Neural crest cell (in vitro differentiated cells): ENCODE measurements at regions not wholly inside any gene's neighbourhood (a gene's known extent, or its start where the extent isn't known, plus 50 kb on each side); places are given as distances from the start of the nearest gene placed in this dataset.
"Not testable (repeated sequence)": the region's sequence is repeated elsewhere in the genome, so short reads cannot be mapped to it uniquely, and the experiment has no call there.

Experiments
- DNase-seq: peaks from one replicate; pipeline ENCODE4 v3.0.0; 2021; ENCODE audit warnings: low read depth, mixed read lengths, low spot score
- H3K27ac Mint-ChIP-seq: one replicate; pipeline ENCODE4 v1.8.0; 2021; ENCODE audit warnings: mild to moderate bottlenecking, mixed read lengths; ENCODE audit not compliant: unreplicated experiment
- H3K27me3 Mint-ChIP-seq: 2 replicates; pipeline ENCODE4 v1.8.0; 2021; ENCODE audit warnings: low read depth, mild to moderate bottlenecking, mixed read lengths
- H3K36me3 Mint-ChIP-seq: 2 replicates; pipeline ENCODE4 v1.8.0; 2021; ENCODE audit warnings: low read depth, mild to moderate bottlenecking, mixed read lengths
- H3K4me1 Mint-ChIP-seq: 2 replicates; pipeline ENCODE4 v1.8.0; 2021; ENCODE audit warnings: mixed read lengths
- H3K4me3 Mint-ChIP-seq: one replicate; pipeline ENCODE4 v1.8.0; 2021; ENCODE audit warnings: mild to moderate bottlenecking, mixed read lengths
- H3K9me3 Mint-ChIP-seq: 2 replicates; pipeline ENCODE4 v1.8.0; 2021; ENCODE audit warnings: mixed read lengths
- TF ChIP-seq, protein P1 (sequence below): fragments of 200-600 bp; sonication (generic); conservative IDR thresholded peaks from 2 replicates; pipeline ENCODE4 v1.5.0; 2021; ENCODE audit warnings: antibody characterized with exemption, mild to moderate bottlenecking

DNA sequence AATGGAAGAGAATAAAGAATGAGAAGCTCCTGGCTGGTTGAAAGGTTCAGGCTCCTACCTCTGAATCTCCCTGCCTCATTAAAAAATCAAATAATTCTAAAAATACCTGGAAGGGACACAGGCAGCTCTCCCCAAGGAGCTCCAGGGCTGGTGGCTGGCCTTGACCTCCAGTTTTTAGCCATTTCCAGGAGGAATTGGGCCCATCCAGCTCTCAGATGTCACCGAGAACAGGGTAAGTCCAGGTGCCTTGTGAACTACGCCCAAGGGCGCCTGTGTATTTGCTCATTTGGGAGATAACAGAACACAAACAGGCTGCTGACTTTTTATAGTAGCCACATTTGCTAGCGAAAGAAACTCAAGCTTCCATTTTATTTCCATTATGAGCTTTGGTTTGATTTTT, 321.0 kb upstream of the C1orf174 start:
- peaks cover 4% of the 10 kb centered on the region for H3K9me3 Mint-ChIP-seq
- H3K4me1 Mint-ChIP-seq: peaks cover 3% of the 10 kb centered on the region
- peaks cover 2% of the 10 kb centered on the region for H3K27me3 Mint-ChIP-seq
- DNase-seq: no peak
- TF ChIP-seq, protein P1, sequence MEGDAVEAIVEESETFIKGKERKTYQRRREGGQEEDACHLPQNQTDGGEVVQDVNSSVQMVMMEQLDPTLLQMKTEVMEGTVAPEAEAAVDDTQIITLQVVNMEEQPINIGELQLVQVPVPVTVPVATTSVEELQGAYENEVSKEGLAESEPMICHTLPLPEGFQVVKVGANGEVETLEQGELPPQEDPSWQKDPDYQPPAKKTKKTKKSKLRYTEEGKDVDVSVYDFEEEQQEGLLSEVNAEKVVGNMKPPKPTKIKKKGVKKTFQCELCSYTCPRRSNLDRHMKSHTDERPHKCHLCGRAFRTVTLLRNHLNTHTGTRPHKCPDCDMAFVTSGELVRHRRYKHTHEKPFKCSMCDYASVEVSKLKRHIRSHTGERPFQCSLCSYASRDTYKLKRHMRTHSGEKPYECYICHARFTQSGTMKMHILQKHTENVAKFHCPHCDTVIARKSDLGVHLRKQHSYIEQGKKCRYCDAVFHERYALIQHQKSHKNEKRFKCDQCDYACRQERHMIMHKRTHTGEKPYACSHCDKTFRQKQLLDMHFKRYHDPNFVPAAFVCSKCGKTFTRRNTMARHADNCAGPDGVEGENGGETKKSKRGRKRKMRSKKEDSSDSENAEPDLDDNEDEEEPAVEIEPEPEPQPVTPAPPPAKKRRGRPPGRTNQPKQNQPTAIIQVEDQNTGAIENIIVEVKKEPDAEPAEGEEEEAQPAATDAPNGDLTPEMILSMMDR: no peak
- H3K36me3 Mint-ChIP-seq: no peaks in the 10 kb centered on the region
- H3K4me3 Mint-ChIP-seq: no peak overlapping the region
- no peak overlapping the region for H3K27ac Mint-ChIP-seq

GRCh38 chr1:4224684-4225467, 324.8 kb upstream of the C1orf174 start:
- no peaks in the 10 kb centered on the region for H3K9me3 Mint-ChIP-seq
- H3K36me3 Mint-ChIP-seq: no peaks in the 10 kb centered on the region
- H3K27me3 Mint-ChIP-seq: peaks cover 3% of the 10 kb centered on the region
- no peak overlapping the region for H3K27ac Mint-ChIP-seq
- DNase-seq: no peak
- TF ChIP-seq, protein P1: no peak
- no peak overlapping the region for H3K4me3 Mint-ChIP-seq
- H3K4me1 Mint-ChIP-seq: peaks cover 3% of the 10 kb centered on the region

- H3K27ac Mint-ChIP-seq: no peak overlapping the region
- no peaks in the 10 kb centered on the region for H3K4me1 Mint-ChIP-seq
- no peaks in the 10 kb centered on the region for H3K9me3 Mint-ChIP-seq
These were observed 327.9 kb upstream of the C1orf174 start for GRCh38 chr1:4227986-4228385.

DNA sequence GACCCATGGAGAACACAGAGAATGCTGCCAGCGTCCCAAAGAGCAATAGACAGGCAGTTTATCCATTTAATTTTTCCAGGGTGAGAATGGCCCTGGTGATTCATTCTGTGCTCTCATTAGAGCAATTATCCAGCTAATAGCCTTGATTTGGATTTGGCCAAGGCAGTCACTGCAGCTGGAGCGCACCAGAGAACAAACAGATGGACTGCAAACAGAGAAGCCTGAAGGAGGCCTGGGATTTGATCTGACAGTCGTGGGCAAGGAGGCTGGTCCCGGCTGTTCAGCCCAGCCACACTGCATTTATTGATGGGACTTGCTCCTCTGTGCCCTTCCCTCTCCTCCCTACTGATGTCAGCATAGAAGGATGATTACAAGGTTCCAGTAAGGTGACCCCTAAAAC, 353.9 kb upstream of the C1orf174 start:
- peaks cover 4% of the 10 kb centered on the region for H3K36me3 Mint-ChIP-seq
- TF ChIP-seq, protein P1: no peak

More at GRCh38 chr1:4227986-4228385, 327.9 kb upstream of the C1orf174 start:
- DNase-seq: no peak
- Mint-ChIP-seq H3K27me3 (peaks cover 3% of the 10 kb centered on the region), H3K4me3 (no peak overlapping the region), H3K36me3 (no peaks in the 10 kb centered on the region)
- TF ChIP-seq, protein P1: no peak

GRCh38 chr1:4256351-4256750, 356.3 kb upstream of the C1orf174 start:
- Mint-ChIP-seq H3K27me3 (no peaks in the 10 kb centered on the region), H3K9me3 (peaks cover 6% of the 10 kb centered on the region), H3K36me3 (peaks cover 4% of the 10 kb centered on the region), H3K4me3 (no peak overlapping the region), H3K27ac (no peak overlapping the region), H3K4me1 (no peaks in the 10 kb centered on the region)
- DNase-seq: no peak
- TF ChIP-seq, protein P1: no peak

More for the DNA sequence above, 353.9 kb upstream of the C1orf174 start:
- no peak overlapping the region for H3K27ac Mint-ChIP-seq
- peaks cover 2% of the 10 kb centered on the region for H3K27me3 Mint-ChIP-seq
- no peak for DNase-seq
- H3K4me3 Mint-ChIP-seq: no peak overlapping the region
- peaks cover 6% of the 10 kb centered on the region for H3K9me3 Mint-ChIP-seq
- no peaks in the 10 kb centered on the region for H3K4me1 Mint-ChIP-seq

GRCh38 chr1:4258146-4258777, 358.2 kb upstream of the C1orf174 start:
- not testable (repeated sequence) for H3K27me3 Mint-ChIP-seq, H3K4me1 Mint-ChIP-seq, H3K4me3 Mint-ChIP-seq, H3K27ac Mint-ChIP-seq, H3K36me3 Mint-ChIP-seq, DNase-seq, H3K9me3 Mint-ChIP-seq
